Smooth muscle cell (in vitro differentiated cells): ENCODE measurements at regions not wholly inside any gene's neighbourhood (a gene's known extent, or its start where the extent isn't known, plus 50 kb on each side); places are given as distances from the start of the nearest gene placed in this dataset.

Experiments used
- DNase-seq: peaks from one replicate; lab custom pipeline; 2025; ENCODE audit not compliant: unreplicated experiment; lab: John Stamatoyannopoulos, UW
- H2AFZ ChIP-seq: fragments of 200-600 bp; sonication (generic); 2 replicates; pipeline ENCODE4 v1.6.0; 2016; ENCODE audit warnings: antibody characterized with exemption, low read depth, mild to moderate bottlenecking
- H3F3A ChIP-seq: fragments of 200-600 bp; sonication (generic); 2 replicates; pipeline ENCODE4 v1.6.0; 2017; ENCODE audit warnings: antibody characterized with exemption, low read depth
- H3K27ac ChIP-seq: fragments of 200-600 bp; sonication (generic); 2 replicates; pipeline ENCODE4 v1.5.1; 2016; ENCODE audit warnings: low read depth, mild to moderate bottlenecking
- H3K27me3 ChIP-seq: fragments of 200-600 bp; sonication (generic); 2 replicates; pipeline ENCODE4 v1.6.1; 2016; ENCODE audit warnings: low read depth, mild to moderate bottlenecking
- H3K36me3 ChIP-seq: fragments of 200-600 bp; sonication (generic); 2 replicates; pipeline ENCODE4 v1.5.1; 2016; ENCODE audit warnings: low read depth
- H3K4me1 ChIP-seq: fragments of 200-600 bp; sonication (generic); 2 replicates; pipeline ENCODE4 v1.5.1; 2016; ENCODE audit warnings: low read depth
- H3K4me2 ChIP-seq: fragments of 200-600 bp; sonication (generic); 2 replicates; pipeline ENCODE4 v1.6.0; 2016; ENCODE audit warnings: mild to moderate bottlenecking
- H3K4me3 ChIP-seq: fragments of 200-600 bp; sonication (generic); 2 replicates; pipeline ENCODE4 v1.5.1; 2016; ENCODE audit warnings: mild to moderate bottlenecking
- H3K79me2 ChIP-seq: fragments of 200-600 bp; sonication (generic); 2 replicates; pipeline ENCODE4 v1.6.0; 2016; ENCODE audit warnings: low read depth, mild to moderate bottlenecking
- H3K9ac ChIP-seq: fragments of 200-600 bp; sonication (generic); 2 replicates; pipeline ENCODE4 v1.6.0; 2016; ENCODE audit warnings: low read depth
- H3K9me3 ChIP-seq: fragments of 200-600 bp; sonication (generic); replicated peaks from 2 replicates; pipeline ENCODE4 v1.5.1; 2016; ENCODE audit warnings: low read depth
- H4K20me1 ChIP-seq: fragments of 200-600 bp; sonication (generic); 2 replicates; pipeline ENCODE4 v1.6.0; 2016; ENCODE audit warnings: low read depth
- CTCF ChIP-seq: fragments of 200-600 bp; sonication (generic); IDR thresholded peaks from 2 replicates; pipeline ENCODE4 v1.5.1; 2017; ENCODE audit warnings: borderline replicate concordance, mild to moderate bottlenecking, antibody characterized with exemption; ENCODE audit not compliant: insufficient read depth, poor library complexity, severe bottlenecking
- WGBS: methylation state at CpG from one replicate; pipeline ENCODE4 v1.1.7; 2016; ENCODE audit warnings: low lambda C conversion rate; 5-methylcytosine and 5-hydroxymethylcytosine counted together

- H2AFZ ChIP-seq = no peak overlapping the region
- DNase-seq = no peak
- no peaks in the 10 kb centered on the region for H3F3A ChIP-seq
- H3K4me3 ChIP-seq = no peak overlapping the region
- H3K9me3 ChIP-seq = no peaks in the 10 kb centered on the region
- H3K27ac ChIP-seq = no peak overlapping the region
- 96% methylated on average over 3 of the region's 3 CpGs for WGBS
- no peak overlapping the region for H3K9ac ChIP-seq
- H3K4me1 ChIP-seq = no peaks in the 10 kb centered on the region
- no peaks in the 10 kb centered on the region for H4K20me1 ChIP-seq
- no peaks in the 10 kb centered on the region for H3K27me3 ChIP-seq
- no peaks in the 10 kb centered on the region for H3K36me3 ChIP-seq
- H3K4me2 ChIP-seq = no peak overlapping the region
- no peaks in the 10 kb centered on the region for H3K79me2 ChIP-seq
- no peak for TF ChIP-seq CTCF
These were observed 60.3 kb upstream of the NFE2L2 start for GRCh38 chr2:177324797-177325196.

- WGBS = 63% methylated on average over 1 of the region's 1 CpG
- H3K4me1 ChIP-seq = no peaks in the 10 kb centered on the region
- no peak overlapping the region for H3K4me3 ChIP-seq
- H3K9me3 ChIP-seq = no peaks in the 10 kb centered on the region
- no peaks in the 10 kb centered on the region for H3F3A ChIP-seq
- no peak for DNase-seq
- no peaks in the 10 kb centered on the region for H3K36me3 ChIP-seq
- H3K27me3 ChIP-seq = no peaks in the 10 kb centered on the region
- no peak overlapping the region for H3K27ac ChIP-seq
- no peak overlapping the region for H3K4me2 ChIP-seq
- H3K79me2 ChIP-seq = no peaks in the 10 kb centered on the region
- no peak overlapping the region for H2AFZ ChIP-seq
- no peaks in the 10 kb centered on the region for H4K20me1 ChIP-seq
- no peak for TF ChIP-seq CTCF
- H3K9ac ChIP-seq = no peak overlapping the region
These were observed 61.0 kb upstream of the NFE2L2 start for GRCh38 chr2:177325554-177325953.

- Histone ChIP-seq H3K27me3 (no peaks in the 10 kb centered on the region), H3K9me3 (no peaks in the 10 kb centered on the region), H4K20me1 (no peaks in the 10 kb centered on the region), H3F3A (no peaks in the 10 kb centered on the region), H3K4me3 (no peak overlapping the region), H3K4me2 (no peak overlapping the region), H3K79me2 (no peaks in the 10 kb centered on the region), H3K36me3 (no peaks in the 10 kb centered on the region), H3K27ac (no peak overlapping the region), H3K9ac (no peak overlapping the region), H2AFZ (no peak overlapping the region), H3K4me1 (no peaks in the 10 kb centered on the region)
- no peak for DNase-seq
- WGBS = 95% methylated on average over 3 of the region's 3 CpGs
- TF ChIP-seq CTCF = no peak
These were observed 61.5 kb upstream of the NFE2L2 start for GRCh38 chr2:177326005-177326404.

GRCh38 chr2:177326591-177326990, 62.1 kb upstream of the NFE2L2 start:
- Histone ChIP-seq H3F3A (no peaks in the 10 kb centered on the region), H3K27ac (no peak overlapping the region), H2AFZ (no peak overlapping the region), H3K79me2 (no peaks in the 10 kb centered on the region), H3K27me3 (no peaks in the 10 kb centered on the region), H3K9ac (no peak overlapping the region), H3K4me2 (no peak overlapping the region), H4K20me1 (no peaks in the 10 kb centered on the region), H3K4me3 (no peak overlapping the region), H3K36me3 (no peaks in the 10 kb centered on the region), H3K9me3 (no peaks in the 10 kb centered on the region), H3K4me1 (peaks cover under 1% of the 10 kb centered on the region)
- DNase-seq = no peak
- TF ChIP-seq CTCF = no peak
